Loucy (cell line): ENCODE measurements at regions not wholly inside any gene's neighbourhood (a gene's known extent, or its start where the extent isn't known, plus 50 kb on each side); places are given as distances from the start of the nearest gene placed in this dataset.

Experiments used
- H2AFZ ChIP-seq: fragments of 200-600 bp; sonication (generic); 2 replicates; pipeline ENCODE4 v1.6.0; 2016; ENCODE audit warnings: antibody characterized with exemption, mild to moderate bottlenecking, low read length, moderate library complexity
- H3F3A ChIP-seq: fragments of 200-600 bp; 2 replicates; pipeline ENCODE4 v1.6.0; 2016; ENCODE audit warnings: antibody characterized with exemption, low read depth, mild to moderate bottlenecking
- H3K27me3 ChIP-seq: fragments of 200-600 bp; sonication (generic); 2 replicates; pipeline ENCODE4 v1.6.1; 2014; ENCODE audit warnings: low read length, mild to moderate bottlenecking; ENCODE audit not compliant: insufficient read depth, poor library complexity, severe bottlenecking
- H3K36me3 ChIP-seq: fragments of 200-600 bp; sonication (generic); 2 replicates; pipeline ENCODE4 v1.6.1; 2016; ENCODE audit warnings: low read length; ENCODE audit not compliant: insufficient read depth
- H3K4me1 ChIP-seq: fragments of 200-600 bp; sonication (generic); 2 replicates; pipeline ENCODE4 v1.5.1; 2014; ENCODE audit warnings: low read length, mild to moderate bottlenecking; ENCODE audit not compliant: insufficient read depth, poor library complexity, severe bottlenecking
- H3K4me2 ChIP-seq: fragments of 200-600 bp; sonication (generic); 2 replicates; pipeline ENCODE4 v1.6.0; 2014; ENCODE audit warnings: antibody characterized with exemption, low read length, low read depth, mild to moderate bottlenecking; ENCODE audit not compliant: poor library complexity, severe bottlenecking
- H3K4me3 ChIP-seq: fragments of 200-600 bp; sonication (generic); 2 replicates; pipeline ENCODE4 v1.5.1; 2014; ENCODE audit warnings: low read length, mild to moderate bottlenecking, mixed read lengths; ENCODE audit not compliant: poor library complexity, severe bottlenecking
- H3K79me2 ChIP-seq: fragments of 200-600 bp; sonication (generic); 2 replicates; pipeline ENCODE4 v1.6.1; 2014; ENCODE audit warnings: low read length; ENCODE audit not compliant: insufficient read depth
- H3K9ac ChIP-seq: fragments of 200-600 bp; sonication (generic); 2 replicates; pipeline ENCODE4 v1.6.0; 2014; ENCODE audit warnings: mild to moderate bottlenecking, low read depth, low read length, moderate library complexity; ENCODE audit not compliant: poor library complexity, severe bottlenecking
- H3K9me2 ChIP-seq: fragments of 200-600 bp; sonication (generic); replicated peaks from 2 replicates; pipeline ENCODE4 v1.6.1; 2016; ENCODE audit warnings: low read depth, low read length, mixed read lengths
- H3K9me3 ChIP-seq: fragments of 200-600 bp; sonication (generic); 2 replicates; pipeline ENCODE4 v1.6.1; 2014; ENCODE audit warnings: mild to moderate bottlenecking, antibody characterized with exemption, low read length, low read depth; ENCODE audit not compliant: insufficient read depth
- H4K20me1 ChIP-seq: fragments of 200-600 bp; sonication (generic); 2 replicates; pipeline ENCODE4 v1.6.0; 2014; ENCODE audit warnings: antibody characterized with exemption, low read length, mild to moderate bottlenecking; ENCODE audit not compliant: insufficient read depth, poor library complexity, severe bottlenecking
- CTCF ChIP-seq: fragments of 200-600 bp; sonication (generic); conservative IDR thresholded peaks from 2 replicates; pipeline ENCODE4 v1.5.1; 2014; ENCODE audit warnings: mild to moderate bottlenecking, antibody characterized with exemption, low read length
- EZH2phosphoT487 ChIP-seq: fragments of 200-600 bp; IDR thresholded peaks from 2 replicates; pipeline ENCODE4 v1.6.1; 2018; ENCODE audit warnings: antibody characterized with exemption, mild to moderate bottlenecking, moderate library complexity, borderline replicate concordance

GRCh38 chr5:27353970-27354369 lies 315.6 kb upstream of the CDH9 start:
- Histone ChIP-seq H3K9me3 (no peaks in the 10 kb centered on the region), H3K4me1 (no peaks in the 10 kb centered on the region), H3F3A (no peaks in the 10 kb centered on the region), H3K79me2 (no peaks in the 10 kb centered on the region), H3K4me3 (no peak overlapping the region), H3K27me3 (no peaks in the 10 kb centered on the region), H3K9me2 (no peaks in the 10 kb centered on the region), H3K9ac (no peak overlapping the region), H3K4me2 (no peak overlapping the region), H4K20me1 (no peaks in the 10 kb centered on the region), H2AFZ (no peak overlapping the region), H3K36me3 (no peaks in the 10 kb centered on the region)
- no peak for TF ChIP-seq EZH2phosphoT487
- TF ChIP-seq CTCF = no peak

- H3K4me1 ChIP-seq = no peaks in the 10 kb centered on the region
- no peak overlapping the region for H3K4me3 ChIP-seq
- H3K36me3 ChIP-seq = no peaks in the 10 kb centered on the region
- no peak overlapping the region for H3K9ac ChIP-seq
- H3K9me3 ChIP-seq = no peaks in the 10 kb centered on the region
- TF ChIP-seq EZH2phosphoT487 (no peak), CTCF (no peak)
- H3K27me3 ChIP-seq = no peaks in the 10 kb centered on the region
- no peaks in the 10 kb centered on the region for H3K79me2 ChIP-seq
- no peak overlapping the region for H2AFZ ChIP-seq
- no peaks in the 10 kb centered on the region for H3F3A ChIP-seq
- no peaks in the 10 kb centered on the region for H4K20me1 ChIP-seq
- no peak overlapping the region for H3K4me2 ChIP-seq
- H3K9me2 ChIP-seq = no peaks in the 10 kb centered on the region
These were observed 315.2 kb upstream of the CDH9 start for GRCh38 chr5:27353540-27353939.

GRCh38 chr5:27341342-27341741 lies 303.0 kb upstream of the CDH9 start:
- H4K20me1 ChIP-seq = no peaks in the 10 kb centered on the region
- TF ChIP-seq CTCF = no peak
- no peak for TF ChIP-seq EZH2phosphoT487
- H3F3A ChIP-seq = no peaks in the 10 kb centered on the region; the same call in 1 of the 2 replicates
- no peaks in the 10 kb centered on the region for H3K4me1 ChIP-seq
- H3K9ac ChIP-seq = no peak overlapping the region
- no peak overlapping the region for H3K4me3 ChIP-seq
- H3K36me3 ChIP-seq = no peaks in the 10 kb centered on the region
- no peaks in the 10 kb centered on the region for H3K9me3 ChIP-seq
- H3K4me2 ChIP-seq = no peak overlapping the region
- no peak overlapping the region for H2AFZ ChIP-seq
- no peaks in the 10 kb centered on the region for H3K9me2 ChIP-seq
- no peaks in the 10 kb centered on the region for H3K27me3 ChIP-seq
- H3K79me2 ChIP-seq = no peaks in the 10 kb centered on the region
